ENCODE measurements at regions not wholly inside any gene's neighbourhood (a gene's known extent, or its start where the extent isn't known, plus 50 kb on each side); places are given as distances from the start of the nearest gene placed in this dataset.

DNA sequence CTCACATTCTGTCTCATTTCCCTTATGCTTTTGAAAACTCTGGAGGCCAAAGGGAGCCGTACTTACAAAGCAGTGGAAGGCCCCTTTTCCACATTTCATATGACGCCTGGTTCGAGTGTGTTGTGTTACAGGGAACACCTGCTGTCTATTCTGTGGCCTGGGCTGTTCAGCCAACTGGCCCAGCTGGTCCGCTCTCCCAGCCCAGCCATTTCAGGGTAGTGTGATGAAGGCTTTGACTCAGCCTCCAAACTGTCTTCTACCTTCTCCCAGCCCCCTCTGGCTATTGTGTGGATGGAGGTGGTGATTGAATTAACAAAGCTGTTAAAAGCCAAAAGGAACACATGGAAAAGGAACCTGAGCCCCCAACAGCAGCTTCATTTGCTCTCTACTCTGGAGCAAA, 233.8 kb downstream of the ICOS start:
- TF ChIP-seq, protein P1, sequence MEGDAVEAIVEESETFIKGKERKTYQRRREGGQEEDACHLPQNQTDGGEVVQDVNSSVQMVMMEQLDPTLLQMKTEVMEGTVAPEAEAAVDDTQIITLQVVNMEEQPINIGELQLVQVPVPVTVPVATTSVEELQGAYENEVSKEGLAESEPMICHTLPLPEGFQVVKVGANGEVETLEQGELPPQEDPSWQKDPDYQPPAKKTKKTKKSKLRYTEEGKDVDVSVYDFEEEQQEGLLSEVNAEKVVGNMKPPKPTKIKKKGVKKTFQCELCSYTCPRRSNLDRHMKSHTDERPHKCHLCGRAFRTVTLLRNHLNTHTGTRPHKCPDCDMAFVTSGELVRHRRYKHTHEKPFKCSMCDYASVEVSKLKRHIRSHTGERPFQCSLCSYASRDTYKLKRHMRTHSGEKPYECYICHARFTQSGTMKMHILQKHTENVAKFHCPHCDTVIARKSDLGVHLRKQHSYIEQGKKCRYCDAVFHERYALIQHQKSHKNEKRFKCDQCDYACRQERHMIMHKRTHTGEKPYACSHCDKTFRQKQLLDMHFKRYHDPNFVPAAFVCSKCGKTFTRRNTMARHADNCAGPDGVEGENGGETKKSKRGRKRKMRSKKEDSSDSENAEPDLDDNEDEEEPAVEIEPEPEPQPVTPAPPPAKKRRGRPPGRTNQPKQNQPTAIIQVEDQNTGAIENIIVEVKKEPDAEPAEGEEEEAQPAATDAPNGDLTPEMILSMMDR (IDR thresholded peaks at IDR 0.05), result no peak
- TF ChIP-seq POLR2A (IDR thresholded peaks at IDR 0.05; ENCODE audit: low read length) (no peak), RAD21 (conservative IDR thresholded peaks at IDR 0.05 in 1 of 2, IDR thresholded peaks at IDR 0.05 in 1 of 2) (no peak), RFX5 (IDR thresholded peaks at IDR 0.05) (no peak), MAZ (IDR thresholded peaks at IDR 0.05; ENCODE audit: borderline replicate concordance, low read depth, low read length) (no peak), CEBPB (IDR thresholded peaks at IDR 0.05) (no peak), POLR2AphosphoS2 (conservative IDR thresholded peaks at IDR 0.05; ENCODE audit: low read length) (no peak), PHF8 (IDR thresholded peaks at IDR 0.05; ENCODE audit: borderline replicate concordance, low read depth) (no peak)
